HG02759 (cell line): ENCODE measurements at regions not wholly inside any gene's neighbourhood (a gene's known extent, or its start where the extent isn't known, plus 50 kb on each side); places are given as distances from the start of the nearest gene placed in this dataset.

Source experiments
- ATAC-seq: cut with Tn5 transposase; IDR thresholded peaks from one replicate; pipeline ENCODE4 v1.9.1; 2021; ENCODE audit warnings: mild to moderate bottlenecking, moderate library complexity; ENCODE audit not compliant: unreplicated experiment

DNA sequence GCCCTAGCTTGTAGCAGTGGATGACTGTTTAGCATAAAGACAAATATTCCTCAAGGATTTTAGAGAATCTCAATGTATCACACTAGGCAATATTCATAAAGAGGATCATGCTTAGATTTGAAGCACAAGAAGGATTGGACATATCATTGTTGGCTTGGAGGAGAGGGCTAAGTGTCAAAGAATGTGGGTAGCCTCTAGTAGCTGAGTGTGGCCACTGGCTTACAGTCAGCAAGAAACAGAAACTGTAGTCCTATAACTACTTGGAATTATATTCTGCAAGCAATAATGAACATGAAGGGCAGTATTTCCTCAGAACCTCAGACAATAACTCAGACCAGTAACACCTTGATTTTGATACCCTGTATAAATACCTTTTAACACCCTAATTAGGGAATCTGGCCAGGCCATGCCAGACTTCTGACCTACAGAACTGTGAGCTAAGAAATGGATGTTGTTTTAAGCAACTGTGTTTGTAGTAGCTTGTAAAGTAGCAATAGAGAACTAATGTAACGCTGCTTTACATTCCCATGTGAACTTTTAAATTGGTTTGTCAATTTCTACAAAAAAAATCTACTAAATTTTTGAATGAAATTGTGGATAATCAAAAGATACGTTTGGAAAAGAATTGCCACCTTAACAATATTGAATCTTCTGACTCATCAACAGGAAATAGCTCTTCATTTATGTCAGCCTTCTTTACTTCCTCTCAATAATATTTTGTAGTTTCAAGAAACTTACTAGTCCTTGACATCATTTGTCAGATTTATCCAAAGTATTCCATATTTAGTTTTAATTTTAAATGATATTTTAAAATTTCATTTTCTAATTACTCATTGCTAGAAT lies 65.2 kb upstream of the RSPO3 start:
- no peak for ATAC-seq

DNA sequence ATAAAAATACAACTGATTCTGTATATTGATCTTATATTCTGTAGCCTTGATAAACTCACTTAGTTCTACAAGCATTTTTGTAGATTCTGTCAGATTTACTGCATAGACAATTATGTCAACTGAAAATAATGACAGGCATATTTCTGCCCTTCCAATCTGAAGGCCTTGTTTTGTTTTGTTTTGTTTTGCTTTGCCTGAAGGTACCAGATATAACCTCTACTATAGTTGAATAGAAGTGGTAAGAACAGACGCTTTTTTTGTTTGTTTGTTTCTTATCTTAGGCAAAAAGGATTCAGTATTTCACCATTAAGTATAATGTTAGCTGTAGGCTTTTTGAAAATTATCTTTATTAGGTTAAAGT lies 64.6 kb upstream of the RSPO3 start:
- no peak for ATAC-seq

DNA sequence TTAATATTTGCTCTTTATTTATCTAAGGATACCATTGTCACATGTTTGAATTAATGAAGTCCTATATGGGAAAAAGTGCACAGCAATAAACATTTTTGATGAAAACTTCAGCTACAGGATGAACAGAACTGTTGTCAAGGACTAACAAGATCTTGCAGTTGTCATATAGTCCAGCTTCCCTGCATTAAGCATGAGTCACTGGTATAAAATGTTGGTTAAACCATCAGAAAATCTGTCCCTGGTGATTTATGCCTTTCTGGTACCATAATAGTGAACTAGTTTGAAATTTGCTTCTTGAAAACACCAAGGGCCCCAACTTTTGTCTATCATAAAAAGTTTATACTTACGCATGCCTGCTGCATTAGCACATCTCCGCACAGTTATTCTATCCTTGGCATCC lies 60.4 kb upstream of the RSPO3 start:
- no peak for ATAC-seq

GRCh38 chr6:127058936-127059335 lies 59.5 kb upstream of the RSPO3 start:
- no peak for ATAC-seq
